GM19043 (cell line): ENCODE measurements at regions not wholly inside any gene's neighbourhood (a gene's known extent, or its start where the extent isn't known, plus 50 kb on each side); places are given as distances from the start of the nearest gene placed in this dataset.
A peak's percentile ranks its signal among the peaks of the same experiment; 100 is the strongest.
"Not testable (repeated sequence)": the region's sequence is repeated elsewhere in the genome, so short reads cannot be mapped to it uniquely, and the experiment has no call there.

ENCODE experiments used
- ATAC-seq: cut with Tn5 transposase; IDR thresholded peaks from one replicate; pipeline ENCODE4 v1.9.1; 2021; ENCODE audit warnings: low read depth; ENCODE audit not compliant: unreplicated experiment

GRCh38 chr10:91002656-91003055, 81.8 kb upstream of the ANKRD1 start:
- no peak for ATAC-seq

GRCh38 chr10:91003379-91003778, 82.5 kb upstream of the ANKRD1 start:
- ATAC-seq, result not testable (repeated sequence)

- ATAC-seq, result not testable (repeated sequence)
Observed at GRCh38 chr10:91005276-91005675, 84.4 kb upstream of the ANKRD1 start.

GRCh38 chr10:91006001-91006751, 85.3 kb upstream of the ANKRD1 start:
- peak; percentile 30 for ATAC-seq

GRCh38 chr10:91006752-91007346, 86.0 kb upstream of the ANKRD1 start:
- peak; percentile 96 for ATAC-seq

GRCh38 chr10:91007655-91008054, 86.8 kb upstream of the ANKRD1 start:
- no peak for ATAC-seq

GRCh38 chr10:91009121-91009520, 88.2 kb upstream of the ANKRD1 start:
- ATAC-seq, result no peak

GRCh38 chr10:91010952-91011351, 90.1 kb upstream of the ANKRD1 start:
- no peak for ATAC-seq

GRCh38 chr10:91012502-91012901, 91.6 kb upstream of the ANKRD1 start:
- no peak for ATAC-seq

- no peak for ATAC-seq
Observed at GRCh38 chr10:91013985-91014384, 93.1 kb upstream of the ANKRD1 start.

- no peak for ATAC-seq
Observed at GRCh38 chr10:91017198-91017597, 96.3 kb upstream of the ANKRD1 start.

- no peak for ATAC-seq
Observed at GRCh38 chr10:91021901-91022300, 101.0 kb upstream of the ANKRD1 start.

GRCh38 chr10:91022390-91022789, 101.5 kb upstream of the ANKRD1 start:
- ATAC-seq, result no peak

- no peak for ATAC-seq
Observed at GRCh38 chr10:91022924-91023699, 102.2 kb upstream of the ANKRD1 start.

GRCh38 chr10:91023700-91024398, 103.0 kb upstream of the ANKRD1 start:
- ATAC-seq, result no peak

GRCh38 chr10:91024541-91024940, 103.7 kb upstream of the ANKRD1 start:
- no peak for ATAC-seq

GRCh38 chr10:91032611-91033206, 111.8 kb upstream of the ANKRD1 start:
- ATAC-seq, result no peak

GRCh38 chr10:91033324-91033950, 112.5 kb upstream of the ANKRD1 start:
- no peak for ATAC-seq

GRCh38 chr10:91034042-91034441, 113.2 kb upstream of the ANKRD1 start:
- no peak for ATAC-seq

- no peak for ATAC-seq
Observed at GRCh38 chr10:91034494-91035159, 113.7 kb upstream of the ANKRD1 start.
